Activated naive CD8-positive, alpha-beta T cell (primary cell): ENCODE measurements at regions not wholly inside any gene's neighbourhood (a gene's known extent, or its start where the extent isn't known, plus 50 kb on each side); places are given as distances from the start of the nearest gene placed in this dataset.

Source experiments
- H3K27ac Mint-ChIP-seq: one replicate; pipeline ENCODE4 v1.8.0; 2021; ENCODE audit warnings: mixed read lengths
- H3K27me3 Mint-ChIP-seq: one replicate; pipeline ENCODE4 v1.8.0; 2021; ENCODE audit warnings: mixed read lengths
- H3K36me3 Mint-ChIP-seq: one replicate; pipeline ENCODE4 v1.8.0; 2021; ENCODE audit warnings: mixed read lengths
- H3K4me1 Mint-ChIP-seq: one replicate; pipeline ENCODE4 v1.8.0; 2021; ENCODE audit warnings: low read depth, mixed read lengths
- H3K4me3 Mint-ChIP-seq: one replicate; pipeline ENCODE4 v1.8.0; 2021; ENCODE audit warnings: mild to moderate bottlenecking, mixed read lengths
- H3K9me3 Mint-ChIP-seq: one replicate; pipeline ENCODE4 v1.8.0; 2021; ENCODE audit warnings: low read depth, mixed read lengths

- Mint-ChIP-seq H3K36me3 (no peaks in the 10 kb centered on the region), H3K9me3 (peaks cover 18% of the 10 kb centered on the region), H3K27me3 (no peaks in the 10 kb centered on the region), H3K4me1 (no peaks in the 10 kb centered on the region), H3K4me3 (no peak overlapping the region), H3K27ac (no peak overlapping the region)
Measured at GRCh38 chr21:24870633-24871032, 736.6 kb downstream of the MRPL39 start.

GRCh38 chr21:24869862-24870261 is 737.4 kb downstream of the MRPL39 start:
- no peaks in the 10 kb centered on the region for H3K27me3 Mint-ChIP-seq
- no peak overlapping the region for H3K27ac Mint-ChIP-seq
- H3K4me1 Mint-ChIP-seq: no peaks in the 10 kb centered on the region
- no peaks in the 10 kb centered on the region for H3K36me3 Mint-ChIP-seq
- peaks cover 18% of the 10 kb centered on the region for H3K9me3 Mint-ChIP-seq
- no peak overlapping the region for H3K4me3 Mint-ChIP-seq

DNA sequence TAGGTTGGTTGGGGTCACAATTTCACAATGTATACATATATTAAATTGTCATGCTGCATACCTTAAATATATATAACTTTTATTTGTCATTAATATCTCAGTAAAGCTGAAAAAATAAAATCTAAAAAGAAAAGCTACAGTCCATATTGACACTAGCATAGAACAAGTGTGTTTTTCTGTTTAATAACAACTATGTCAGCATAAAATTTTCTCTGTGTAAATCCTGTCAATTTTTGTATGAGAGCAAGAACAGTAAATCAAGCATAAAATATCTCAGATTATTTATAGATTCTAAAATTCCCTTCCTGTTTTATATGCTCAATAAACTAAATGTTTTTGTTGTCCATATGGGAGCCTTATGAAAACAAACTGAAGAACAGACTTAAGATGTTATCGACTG is 739.2 kb downstream of the MRPL39 start:
- Mint-ChIP-seq H3K4me1 (no peaks in the 10 kb centered on the region), H3K4me3 (no peak overlapping the region), H3K27ac (no peak overlapping the region), H3K27me3 (no peaks in the 10 kb centered on the region), H3K9me3 (peaks cover 8% of the 10 kb centered on the region), H3K36me3 (no peaks in the 10 kb centered on the region)

DNA sequence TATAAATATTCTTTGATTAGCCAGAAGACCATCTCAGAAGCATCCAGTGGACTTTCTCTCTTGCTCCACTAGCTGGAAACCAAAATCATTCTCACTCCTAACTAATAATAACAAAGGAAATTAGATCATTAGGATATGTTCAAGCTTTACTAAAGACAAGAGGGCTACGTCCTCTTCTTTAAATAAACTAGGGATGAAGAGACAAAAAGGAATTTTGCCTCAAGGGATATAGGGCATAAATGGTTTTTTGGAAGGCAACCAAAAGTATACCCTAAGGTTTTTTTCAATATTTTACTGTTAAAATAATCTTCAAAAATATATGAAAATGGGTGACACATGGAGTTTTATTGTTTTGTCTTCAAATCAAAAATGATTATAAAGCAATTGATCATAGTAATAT is 745.8 kb downstream of the MRPL39 start:
- Mint-ChIP-seq H3K27me3 (no peaks in the 10 kb centered on the region), H3K9me3 (peaks cover 1% of the 10 kb centered on the region), H3K36me3 (no peaks in the 10 kb centered on the region), H3K4me3 (no peak overlapping the region), H3K4me1 (no peaks in the 10 kb centered on the region), H3K27ac (no peak overlapping the region)

- no peaks in the 10 kb centered on the region for H3K4me1 Mint-ChIP-seq
- peaks cover 4% of the 10 kb centered on the region for H3K9me3 Mint-ChIP-seq
- H3K27ac Mint-ChIP-seq: no peak overlapping the region
- H3K36me3 Mint-ChIP-seq: no peaks in the 10 kb centered on the region
- no peaks in the 10 kb centered on the region for H3K27me3 Mint-ChIP-seq
- no peak overlapping the region for H3K4me3 Mint-ChIP-seq
Measured at GRCh38 chr21:24856326-24856725, 751.0 kb downstream of the MRPL39 start.

DNA sequence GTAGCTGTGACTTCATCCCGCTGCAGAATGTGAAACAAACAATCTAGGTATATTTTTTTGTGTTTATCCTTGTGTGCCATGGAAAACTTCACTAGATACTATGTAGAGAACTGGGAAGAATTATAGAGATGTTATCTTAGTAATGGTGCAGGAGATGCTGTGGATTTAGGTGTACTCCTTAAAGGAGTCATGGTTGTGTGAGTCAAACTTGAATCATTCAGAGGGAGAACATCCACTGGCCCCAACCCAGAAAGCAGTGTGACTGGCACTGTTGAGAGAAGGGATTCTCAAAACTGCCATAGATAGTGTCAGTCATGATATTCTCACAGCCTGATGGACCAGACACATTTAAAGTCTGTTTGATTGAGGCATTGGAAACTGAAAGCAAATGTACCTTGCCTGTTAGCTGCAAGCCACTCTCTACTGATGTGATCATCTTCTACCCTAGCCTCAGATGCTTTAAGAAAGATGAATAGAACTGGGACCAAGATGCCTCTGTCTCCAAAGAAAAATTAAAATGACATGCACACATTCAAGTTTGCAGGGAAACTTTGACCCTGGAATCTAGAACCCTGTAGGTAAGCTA is 754.6 kb downstream of the MRPL39 start:
- Mint-ChIP-seq H3K4me1 (no peaks in the 10 kb centered on the region), H3K9me3 (peaks cover 6% of the 10 kb centered on the region), H3K27ac (no peak overlapping the region), H3K4me3 (no peak overlapping the region), H3K27me3 (no peaks in the 10 kb centered on the region), H3K36me3 (no peaks in the 10 kb centered on the region)

GRCh38 chr21:24850121-24850520 is 757.2 kb downstream of the MRPL39 start:
- Mint-ChIP-seq H3K9me3 (peaks cover 3% of the 10 kb centered on the region), H3K27me3 (no peaks in the 10 kb centered on the region), H3K4me3 (no peak overlapping the region), H3K27ac (no peak overlapping the region), H3K36me3 (no peaks in the 10 kb centered on the region), H3K4me1 (no peaks in the 10 kb centered on the region)

DNA sequence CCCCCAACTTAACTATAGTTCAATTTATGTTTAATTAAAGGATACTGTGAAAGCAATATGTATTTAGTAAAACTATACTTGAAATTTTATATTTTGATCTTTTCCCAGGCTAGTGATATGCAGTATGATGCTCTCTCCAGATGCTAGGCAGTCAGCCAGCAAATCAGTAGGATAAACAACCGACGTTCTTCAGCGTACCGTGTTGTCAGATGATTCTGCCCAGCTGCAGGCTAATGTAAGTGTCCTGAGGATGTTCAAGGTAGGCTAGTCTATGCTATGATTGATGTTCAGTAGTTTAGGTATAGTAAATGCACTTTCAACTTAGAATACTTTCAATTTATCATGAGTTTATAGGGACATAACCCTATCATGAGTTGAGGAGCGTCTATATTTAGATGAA is 762.6 kb downstream of the MRPL39 start:
- no peaks in the 10 kb centered on the region for H3K27me3 Mint-ChIP-seq
- no peaks in the 10 kb centered on the region for H3K36me3 Mint-ChIP-seq
- H3K27ac Mint-ChIP-seq: no peak overlapping the region
- no peaks in the 10 kb centered on the region for H3K4me1 Mint-ChIP-seq
- H3K4me3 Mint-ChIP-seq: no peak overlapping the region
- no peaks in the 10 kb centered on the region for H3K9me3 Mint-ChIP-seq

DNA sequence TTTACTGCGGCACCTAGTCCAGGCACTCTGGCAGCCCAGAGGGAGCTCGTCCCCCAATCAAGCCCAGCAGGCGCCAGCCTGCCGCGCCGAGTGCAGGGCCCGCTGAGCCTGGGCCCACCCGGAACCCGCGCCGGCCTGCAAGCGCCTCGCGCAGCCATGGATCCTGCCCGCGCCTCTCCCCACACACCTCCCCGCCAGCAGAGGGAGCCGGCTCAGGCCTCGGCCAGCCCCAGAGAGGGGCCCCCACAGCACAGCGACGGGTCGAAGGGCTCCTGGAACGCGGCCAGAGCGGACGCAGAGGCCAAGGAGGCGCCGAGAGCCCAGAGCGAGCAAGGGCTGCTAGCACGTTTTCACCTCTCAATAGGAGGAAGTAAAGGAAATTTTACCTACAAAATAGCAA is 767.0 kb downstream of the MRPL39 start:
- Mint-ChIP-seq H3K27me3 (no peaks in the 10 kb centered on the region), H3K9me3 (peaks cover 4% of the 10 kb centered on the region)

DNA sequence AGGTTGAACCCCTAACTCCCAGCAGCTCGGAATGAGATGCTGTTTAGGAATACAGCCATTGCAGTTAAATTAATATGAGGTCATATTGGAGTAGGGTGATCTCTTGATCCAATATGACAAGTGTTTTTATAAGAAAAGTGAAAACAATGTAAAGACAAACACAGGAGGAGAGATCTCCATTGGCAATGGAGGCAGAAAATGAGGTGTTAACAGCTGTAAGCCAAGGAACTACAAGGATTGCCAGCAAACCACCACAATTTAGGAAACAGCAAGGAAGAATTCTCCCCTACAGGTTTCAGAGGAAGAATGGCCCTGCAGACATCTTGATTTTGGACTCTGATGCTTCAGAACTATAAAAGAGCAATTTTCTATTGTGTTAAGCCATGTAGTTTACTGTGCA is 774.3 kb downstream of the MRPL39 start:
- H3K27me3 Mint-ChIP-seq: no peaks in the 10 kb centered on the region
- H3K9me3 Mint-ChIP-seq: no peaks in the 10 kb centered on the region
- no peak overlapping the region for H3K27ac Mint-ChIP-seq
- H3K36me3 Mint-ChIP-seq: no peaks in the 10 kb centered on the region
- no peaks in the 10 kb centered on the region for H3K4me1 Mint-ChIP-seq
- no peak overlapping the region for H3K4me3 Mint-ChIP-seq

More for the DNA sequence above, 767.0 kb downstream of the MRPL39 start:
- no peaks in the 10 kb centered on the region for H3K36me3 Mint-ChIP-seq
- no peak overlapping the region for H3K27ac Mint-ChIP-seq
- H3K4me1 Mint-ChIP-seq: no peaks in the 10 kb centered on the region
- no peak overlapping the region for H3K4me3 Mint-ChIP-seq

DNA sequence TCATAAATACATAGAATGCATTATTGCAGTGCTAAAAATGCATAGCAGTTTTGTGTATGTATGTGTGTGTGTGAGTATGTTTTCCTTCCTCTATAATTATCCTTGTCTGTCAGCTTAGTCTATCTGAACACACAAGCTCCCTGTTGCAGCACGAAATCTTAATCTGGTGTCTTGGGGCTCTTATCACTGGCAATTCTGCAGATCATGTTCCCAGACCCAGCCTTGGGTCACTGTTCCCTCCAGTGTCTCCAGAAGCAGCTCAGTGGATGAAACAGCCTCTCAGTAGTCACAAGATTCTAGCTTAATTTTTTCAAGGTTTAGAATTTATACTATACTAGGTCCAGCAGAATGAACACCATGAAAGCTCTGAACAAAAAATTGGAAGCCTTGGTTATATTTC is 777.9 kb downstream of the MRPL39 start:
- H3K4me3 Mint-ChIP-seq: no peak overlapping the region

GRCh38 chr21:24826822-24827221 is 780.5 kb downstream of the MRPL39 start:
- Mint-ChIP-seq H3K4me3 (no peak overlapping the region), H3K36me3 (no peaks in the 10 kb centered on the region), H3K4me1 (no peaks in the 10 kb centered on the region), H3K27ac (no peak overlapping the region), H3K9me3 (no peaks in the 10 kb centered on the region), H3K27me3 (no peaks in the 10 kb centered on the region)

More for the DNA sequence above, 777.9 kb downstream of the MRPL39 start:
- Mint-ChIP-seq H3K27me3 (no peaks in the 10 kb centered on the region), H3K9me3 (no peaks in the 10 kb centered on the region), H3K4me1 (no peaks in the 10 kb centered on the region), H3K27ac (no peak overlapping the region), H3K36me3 (no peaks in the 10 kb centered on the region)

GRCh38 chr21:24825348-24825747 is 781.9 kb downstream of the MRPL39 start:
- Mint-ChIP-seq H3K27ac (no peak overlapping the region), H3K9me3 (no peaks in the 10 kb centered on the region), H3K4me1 (no peaks in the 10 kb centered on the region), H3K4me3 (no peak overlapping the region), H3K36me3 (no peaks in the 10 kb centered on the region), H3K27me3 (no peaks in the 10 kb centered on the region)

DNA sequence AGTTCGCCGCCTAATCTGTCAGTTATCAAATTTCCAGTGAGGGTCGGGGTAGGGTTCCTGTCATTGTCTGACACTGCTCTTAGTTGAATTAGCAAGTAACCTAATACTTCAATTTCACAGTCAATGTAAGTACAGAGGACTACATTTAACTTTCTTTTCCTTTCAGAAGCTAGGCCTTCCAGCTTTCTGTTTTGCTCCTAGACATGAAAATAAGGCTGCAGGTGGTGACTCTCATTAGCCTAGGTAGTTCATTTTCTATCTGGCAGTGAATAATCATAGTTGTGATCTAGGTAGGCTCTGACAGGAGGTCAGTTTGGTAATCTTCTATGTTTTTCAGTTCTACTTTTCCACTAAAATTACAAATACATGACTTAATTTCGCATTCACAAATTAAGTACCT is 783.1 kb downstream of the MRPL39 start:
- Mint-ChIP-seq H3K27ac (no peak overlapping the region), H3K27me3 (no peaks in the 10 kb centered on the region), H3K4me1 (no peaks in the 10 kb centered on the region), H3K4me3 (no peak overlapping the region), H3K36me3 (no peaks in the 10 kb centered on the region), H3K9me3 (no peaks in the 10 kb centered on the region)

DNA sequence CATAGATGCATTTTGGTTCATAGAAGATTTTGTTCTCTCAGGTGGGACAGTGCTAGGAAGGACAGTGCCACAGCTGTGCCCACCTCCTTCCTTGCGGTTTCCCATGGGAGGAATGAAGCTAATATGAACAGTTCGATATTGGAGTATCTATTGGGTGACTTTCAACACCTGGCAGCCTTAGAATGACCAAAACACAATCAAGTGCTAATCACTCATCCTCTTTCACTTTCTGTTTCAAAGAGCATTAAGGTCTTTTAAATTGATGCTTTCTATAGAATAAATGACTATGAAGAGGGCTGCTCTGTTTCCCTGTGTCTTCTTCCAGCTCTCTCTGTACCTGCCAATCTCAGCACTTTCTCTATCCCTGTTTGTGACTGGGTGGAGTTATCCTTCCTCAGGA is 784.0 kb downstream of the MRPL39 start:
- H3K4me1 Mint-ChIP-seq: no peaks in the 10 kb centered on the region
- H3K27ac Mint-ChIP-seq: no peak overlapping the region
- H3K27me3 Mint-ChIP-seq: no peaks in the 10 kb centered on the region
- H3K9me3 Mint-ChIP-seq: no peaks in the 10 kb centered on the region
- H3K4me3 Mint-ChIP-seq: no peak overlapping the region
- no peaks in the 10 kb centered on the region for H3K36me3 Mint-ChIP-seq

GRCh38 chr21:24785033-24785432 is 822.2 kb downstream of the MRPL39 start:
- H3K9me3 Mint-ChIP-seq: no peaks in the 10 kb centered on the region
- H3K4me3 Mint-ChIP-seq: no peak overlapping the region
- H3K36me3 Mint-ChIP-seq: no peaks in the 10 kb centered on the region
- H3K27ac Mint-ChIP-seq: no peak overlapping the region
- no peaks in the 10 kb centered on the region for H3K4me1 Mint-ChIP-seq
- H3K27me3 Mint-ChIP-seq: no peaks in the 10 kb centered on the region
